ENCODE measurements at regions not wholly inside any gene's neighbourhood (a gene's known extent, or its start where the extent isn't known, plus 50 kb on each side); places are given as distances from the start of the nearest gene placed in this dataset.

DNA sequence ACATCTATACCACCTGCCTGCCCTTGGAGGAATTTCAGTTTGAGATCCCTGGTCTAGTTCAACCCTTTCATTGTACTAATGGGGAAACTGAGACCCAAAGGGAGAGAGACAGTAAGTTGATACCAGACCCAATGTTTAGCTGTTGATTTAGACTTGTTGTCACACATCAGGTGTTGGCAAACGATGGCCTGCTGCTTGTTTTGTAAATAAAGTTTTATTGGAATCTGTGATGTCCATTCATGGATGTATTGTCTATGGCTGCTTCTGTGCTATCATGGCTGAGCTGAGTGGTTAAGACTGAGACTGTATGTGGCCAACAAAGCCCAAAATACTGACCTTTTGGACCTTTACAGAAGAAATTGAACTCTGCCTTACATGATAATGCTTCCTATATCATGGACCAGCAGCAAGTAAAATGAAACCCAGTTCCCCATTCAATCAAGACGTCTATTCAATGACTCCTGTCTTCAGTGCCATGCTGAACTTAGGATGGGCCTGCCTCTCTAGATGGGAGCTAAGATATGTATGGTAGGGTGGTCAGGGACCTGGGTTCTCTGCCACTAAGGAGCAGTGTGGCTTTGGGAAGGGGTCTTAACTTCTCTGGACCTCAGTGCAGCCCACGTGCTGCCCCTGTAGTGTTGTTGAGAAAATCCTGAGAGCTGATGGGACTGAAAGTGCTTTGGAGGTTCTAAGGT lies 111.0 kb downstream of the IRX5 start:
- Histone ChIP-seq H3K4me3 (no peak overlapping the region), H3K9me3 (ENCODE audit: low read depth, low read length) (no peaks in the 10 kb centered on the region), H3K36me3 (ENCODE audit: insufficient read depth, low read length) (no peaks in the 10 kb centered on the region), H3K27ac (no peak overlapping the region), H3K9ac (ENCODE audit: insufficient read length) (no peak overlapping the region)
- TF ChIP-seq POLR2AphosphoS5 (IDR thresholded peaks at IDR 0.05; ENCODE audit: borderline replicate concordance, low read depth, low read length) (no peak), EZH2 (IDR thresholded peaks at IDR 0.05) (no peak)
- DNase-seq (ENCODE audit: low read depth, low spot score), result no peak

DNA sequence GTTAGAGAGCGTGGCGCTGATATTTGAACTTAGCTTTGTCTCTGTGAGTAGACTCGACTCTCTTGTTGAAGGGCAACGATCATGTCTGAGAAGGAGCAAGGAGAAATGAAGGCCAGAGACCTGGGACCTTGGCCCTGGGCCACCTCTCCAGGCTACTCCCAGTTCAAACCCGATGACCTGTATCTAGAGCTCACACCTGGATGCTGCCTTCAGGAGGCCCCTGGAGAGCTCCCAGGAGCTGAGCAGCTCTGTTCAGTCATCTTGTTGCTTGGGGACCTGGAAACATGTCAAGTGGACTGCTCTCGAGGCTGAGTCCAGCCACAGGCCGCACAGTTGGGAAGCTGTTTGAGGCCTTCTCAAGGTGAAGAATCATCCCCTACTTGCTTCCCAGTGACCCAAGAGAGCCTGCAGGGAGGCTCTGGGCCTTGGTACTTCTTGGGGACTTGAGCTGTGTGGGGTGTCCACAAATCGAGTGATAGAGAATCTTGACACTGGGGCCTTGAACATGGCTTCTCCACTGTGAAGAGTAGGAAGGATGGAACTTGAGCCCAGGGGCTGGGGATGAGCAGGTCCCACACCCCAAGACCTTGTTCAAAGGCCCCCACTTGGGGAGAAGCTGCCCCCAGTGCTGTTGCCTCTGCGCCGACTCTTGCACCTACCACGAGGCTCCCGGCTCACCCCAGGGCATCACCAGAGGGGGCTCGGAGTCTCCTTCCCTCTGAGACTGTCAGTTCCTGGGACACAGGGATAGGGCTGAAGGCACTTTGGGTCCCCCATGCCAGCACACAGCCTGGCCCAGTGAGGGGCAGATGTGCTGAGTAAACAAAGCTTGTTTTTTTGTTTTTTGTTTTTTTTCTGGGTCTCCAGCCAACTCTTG lies 112.1 kb downstream of the IRX5 start:
- DNase-seq (ENCODE audit: low read depth, low spot score), result no peak
- H3K9ac ChIP-seq (ENCODE audit: insufficient read length), result no peak overlapping the region
- no peaks in the 10 kb centered on the region for H3K9me3 ChIP-seq (ENCODE audit: low read depth, low read length)
- H3K4me3 ChIP-seq, result no peak overlapping the region
- no peaks in the 10 kb centered on the region for H3K36me3 ChIP-seq (ENCODE audit: insufficient read depth, low read length)
- H3K27ac ChIP-seq, result no peak overlapping the region
- no peak for TF ChIP-seq FOXP2 (optimal IDR thresholded peaks at IDR 0.05; ENCODE audit: control extremely low read depth, extremely low read length, insufficient read depth)

DNA sequence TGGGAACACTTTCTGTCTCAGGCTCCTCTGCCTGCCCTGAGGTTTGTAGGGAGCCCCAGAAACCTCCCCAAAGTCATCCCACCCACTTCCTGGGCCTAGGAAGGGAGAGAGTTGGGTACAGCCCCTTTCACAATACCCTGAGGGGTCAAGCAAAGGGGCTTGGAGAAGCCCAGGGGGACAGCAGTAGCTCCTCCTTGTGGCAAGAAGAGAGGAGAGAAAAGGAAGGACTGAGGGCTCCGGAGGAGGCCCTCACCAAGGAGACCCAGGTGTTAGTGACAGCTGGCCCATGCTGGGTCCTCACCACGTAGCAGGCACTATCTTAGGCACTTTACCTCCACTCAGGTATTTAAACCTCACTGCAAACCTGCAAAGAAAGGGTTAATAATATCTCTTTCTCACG lies 112.8 kb downstream of the IRX5 start:
- Histone ChIP-seq H3K9ac (ENCODE audit: insufficient read length) (no peak overlapping the region), H3K27ac (no peak overlapping the region), H3K9me3 (ENCODE audit: low read depth, low read length) (no peaks in the 10 kb centered on the region), H3K4me3 (no peak overlapping the region), H3K36me3 (ENCODE audit: insufficient read depth, low read length) (no peaks in the 10 kb centered on the region)
- no peak for DNase-seq (ENCODE audit: low read depth, low spot score)
- TF ChIP-seq POLR2AphosphoS5 (IDR thresholded peaks at IDR 0.05; ENCODE audit: borderline replicate concordance, low read depth, low read length) (no peak), FOXP2 (optimal IDR thresholded peaks at IDR 0.05; ENCODE audit: control extremely low read depth, extremely low read length, insufficient read depth) (no peak)

DNA sequence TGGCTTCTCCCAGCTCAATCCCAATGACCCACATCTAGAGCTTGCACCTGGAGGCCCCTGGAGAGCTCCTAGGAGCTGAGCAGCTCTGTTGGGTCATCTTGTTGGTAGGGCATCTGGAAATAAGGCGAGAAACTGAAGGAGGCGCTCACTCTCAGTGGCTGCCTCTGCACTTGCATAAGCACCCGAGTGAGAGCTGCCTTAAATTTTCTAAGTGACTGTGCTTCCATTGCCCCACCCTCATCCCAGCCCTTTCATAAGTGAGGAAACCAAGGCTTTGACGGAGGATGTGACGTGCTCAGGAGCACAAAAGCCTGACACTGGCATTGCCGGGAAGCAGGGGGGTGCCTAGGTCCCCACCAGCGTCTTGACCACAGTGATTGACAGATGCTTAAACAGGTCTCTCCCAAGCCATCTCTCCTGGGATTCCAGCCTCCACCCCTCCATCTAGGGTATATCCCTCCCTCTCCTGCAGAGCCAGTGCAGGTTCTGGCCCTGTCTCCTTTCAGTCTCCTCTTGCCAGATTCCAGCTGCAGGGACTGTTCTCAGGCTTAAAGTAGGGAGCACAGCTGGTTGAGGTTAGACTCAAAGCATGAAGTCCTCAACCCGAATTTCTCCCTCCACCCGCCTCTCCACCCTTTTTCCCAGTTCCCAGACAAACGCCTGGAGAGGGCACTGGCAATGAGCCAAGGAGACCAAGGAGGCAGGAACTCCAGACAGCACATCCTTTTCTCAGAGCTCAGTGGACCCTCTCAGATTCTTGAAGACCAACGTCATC lies 113.7 kb downstream of the IRX5 start:
- Histone ChIP-seq H3K9ac (ENCODE audit: insufficient read length) (no peak overlapping the region), H3K36me3 (ENCODE audit: insufficient read depth, low read length) (no peaks in the 10 kb centered on the region), H3K4me3 (no peak overlapping the region), H3K9me3 (ENCODE audit: low read depth, low read length) (no peaks in the 10 kb centered on the region), H3K27ac (no peak overlapping the region)
- TF ChIP-seq EZH2 (IDR thresholded peaks at IDR 0.05) (no peak), FOXP2 (optimal IDR thresholded peaks at IDR 0.05; ENCODE audit: control extremely low read depth, extremely low read length, insufficient read depth) (no peak), POLR2AphosphoS5 (IDR thresholded peaks at IDR 0.05; ENCODE audit: borderline replicate concordance, low read depth, low read length) (no peak)
- no peak for DNase-seq (ENCODE audit: low read depth, low spot score)

DNA sequence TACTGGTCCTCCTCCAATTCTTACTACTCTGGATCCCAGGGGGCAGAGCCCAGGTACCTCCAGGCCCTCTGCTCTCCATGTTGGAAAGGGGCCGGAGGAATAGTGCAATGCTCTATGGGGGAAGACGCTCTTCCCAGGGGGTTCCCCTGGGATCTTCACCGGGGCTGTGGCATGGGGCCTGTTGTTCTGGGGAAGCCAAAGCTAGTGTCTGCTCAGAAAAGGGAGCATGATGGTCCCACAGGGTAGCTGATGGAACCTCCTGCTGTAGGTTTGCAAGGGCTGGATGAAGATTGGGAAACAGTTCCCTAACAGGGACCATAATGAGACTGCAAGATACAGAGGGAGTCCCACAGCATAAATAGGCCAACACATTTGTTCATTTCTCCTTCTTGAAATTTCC lies 114.7 kb downstream of the IRX5 start:
- DNase-seq (ENCODE audit: low read depth, low spot score), result no peak
- Histone ChIP-seq H3K9ac (ENCODE audit: insufficient read length) (no peak overlapping the region), H3K9me3 (ENCODE audit: low read depth, low read length) (no peaks in the 10 kb centered on the region), H3K36me3 (ENCODE audit: insufficient read depth, low read length) (no peaks in the 10 kb centered on the region), H3K27ac (no peak overlapping the region), H3K4me3 (no peak overlapping the region)
- TF ChIP-seq EZH2 (IDR thresholded peaks at IDR 0.05), result no peak

DNA sequence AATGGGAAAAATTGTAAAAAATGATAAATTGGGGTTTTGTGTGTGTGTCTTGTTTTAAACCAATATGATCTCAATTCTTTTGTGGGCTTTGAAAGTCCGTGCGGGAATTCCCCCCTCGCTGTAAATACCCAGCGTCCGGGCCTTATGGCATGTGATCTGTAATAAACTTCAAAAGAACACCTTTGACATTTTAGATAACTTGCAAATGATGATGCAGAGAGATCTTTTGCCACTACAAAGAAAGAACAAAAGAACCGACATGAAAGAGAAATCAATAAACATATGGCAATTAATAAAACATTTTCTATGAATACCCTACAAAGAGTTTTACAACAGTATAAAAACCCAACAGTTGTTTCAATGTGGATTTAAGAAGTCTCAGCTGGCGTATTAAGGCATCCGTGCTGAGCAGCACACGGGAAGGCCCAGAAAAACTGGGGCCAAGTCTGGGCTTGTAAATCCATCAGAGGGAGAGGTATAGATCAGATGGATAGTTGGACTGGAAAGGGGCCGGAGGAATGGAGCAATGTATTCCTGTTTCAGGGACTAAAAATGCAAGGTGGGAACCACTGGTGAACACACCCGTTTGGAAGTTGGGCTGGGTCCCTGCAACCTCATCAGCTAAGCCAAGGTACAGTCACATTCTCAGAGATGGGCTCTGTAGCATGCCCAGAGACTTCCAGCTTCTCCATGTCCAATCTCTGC lies 115.2 kb downstream of the IRX5 start:
- Histone ChIP-seq H3K36me3 (ENCODE audit: insufficient read depth, low read length) (no peaks in the 10 kb centered on the region), H3K27ac (no peak overlapping the region), H3K4me3 (no peak overlapping the region), H3K9me3 (ENCODE audit: low read depth, low read length) (no peaks in the 10 kb centered on the region), H3K9ac (ENCODE audit: insufficient read length) (no peak overlapping the region)
- TF ChIP-seq EZH2 (IDR thresholded peaks at IDR 0.05) (no peak), POLR2AphosphoS5 (IDR thresholded peaks at IDR 0.05; ENCODE audit: borderline replicate concordance, low read depth, low read length) (no peak), FOXP2 (optimal IDR thresholded peaks at IDR 0.05; ENCODE audit: control extremely low read depth, extremely low read length, insufficient read depth) (no peak)
- no peak for DNase-seq (ENCODE audit: low read depth, low spot score)

DNA sequence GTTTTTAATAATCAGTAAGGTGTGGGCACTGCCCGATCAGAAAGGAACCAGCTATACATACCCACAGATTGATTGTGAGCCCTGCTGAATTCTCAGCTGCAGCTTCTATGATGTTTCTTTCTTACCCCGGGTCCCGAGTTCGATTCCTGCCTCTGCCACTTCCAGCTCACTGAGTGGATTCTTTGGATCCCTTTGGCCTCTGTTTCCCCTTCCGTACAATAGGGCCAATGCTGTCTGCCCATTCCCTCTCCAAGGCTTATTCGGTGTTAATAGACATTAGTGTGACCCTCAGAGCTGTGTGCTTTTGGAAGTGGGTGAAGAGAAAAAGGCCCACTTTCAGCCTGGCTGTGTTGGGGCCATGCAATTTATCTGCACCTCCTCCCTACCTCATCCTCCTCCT lies 115.8 kb downstream of the IRX5 start:
- TF ChIP-seq FOXP2 (optimal IDR thresholded peaks at IDR 0.05; ENCODE audit: control extremely low read depth, extremely low read length, insufficient read depth), result no peak
- no peak for TF ChIP-seq POLR2AphosphoS5 (IDR thresholded peaks at IDR 0.05; ENCODE audit: borderline replicate concordance, low read depth, low read length)
- no peak for TF ChIP-seq EZH2 (IDR thresholded peaks at IDR 0.05)
- Histone ChIP-seq H3K36me3 (ENCODE audit: insufficient read depth, low read length) (no peaks in the 10 kb centered on the region), H3K4me3 (no peak overlapping the region), H3K27ac (no peak overlapping the region), H3K9me3 (ENCODE audit: low read depth, low read length) (no peaks in the 10 kb centered on the region), H3K9ac (ENCODE audit: insufficient read length) (no peak overlapping the region)
- no peak for DNase-seq (ENCODE audit: low read depth, low spot score)

DNA sequence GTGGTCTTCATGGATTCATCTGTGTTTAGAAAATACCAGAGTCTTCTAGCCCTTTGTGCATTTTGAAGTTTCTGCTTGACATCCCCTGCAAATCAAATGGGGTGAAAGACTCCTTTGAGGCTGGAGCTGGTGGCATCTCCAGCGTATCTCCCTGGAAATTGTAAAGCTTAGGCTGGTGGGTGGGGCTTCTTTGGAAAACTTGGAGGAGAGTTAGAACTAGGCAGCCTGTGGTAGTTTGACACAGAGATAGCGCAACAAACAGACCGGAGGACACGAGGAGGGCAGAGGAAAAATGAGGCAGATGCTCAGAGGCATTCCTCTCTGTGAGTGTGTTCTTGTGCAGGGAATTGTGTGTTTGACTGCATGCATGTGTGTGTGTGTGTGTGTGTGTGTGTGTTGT lies 116.3 kb downstream of the IRX5 start:
- Histone ChIP-seq H3K9ac (ENCODE audit: insufficient read length) (no peak overlapping the region), H3K4me3 (no peak overlapping the region), H3K36me3 (ENCODE audit: insufficient read depth, low read length) (no peaks in the 10 kb centered on the region), H3K9me3 (ENCODE audit: low read depth, low read length) (no peaks in the 10 kb centered on the region), H3K27ac (no peak overlapping the region)
- DNase-seq (ENCODE audit: low read depth, low spot score), result no peak
- TF ChIP-seq FOXP2 (optimal IDR thresholded peaks at IDR 0.05; ENCODE audit: control extremely low read depth, extremely low read length, insufficient read depth), result no peak
- no peak for TF ChIP-seq EZH2 (IDR thresholded peaks at IDR 0.05)
- no peak for TF ChIP-seq POLR2AphosphoS5 (IDR thresholded peaks at IDR 0.05; ENCODE audit: borderline replicate concordance, low read depth, low read length)
